ENCODE measurements at regions not wholly inside any gene's neighbourhood (a gene's known extent, or its start where the extent isn't known, plus 50 kb on each side); places are given as distances from the start of the nearest gene placed in this dataset.

GRCh38 chr6:101069191-101069795 lies 188.2 kb upstream of the ASCC3 start:
- TF ChIP-seq CTCF (IDR thresholded peaks at IDR 0.05) (no peak), POLR2A (IDR thresholded peaks at IDR 0.05) (no peak)

All from thyroid gland (tissue), 4 donors.